ENCODE measurements at regions not wholly inside any gene's neighbourhood (a gene's known extent, or its start where the extent isn't known, plus 50 kb on each side); places are given as distances from the start of the nearest gene placed in this dataset.

DNA sequence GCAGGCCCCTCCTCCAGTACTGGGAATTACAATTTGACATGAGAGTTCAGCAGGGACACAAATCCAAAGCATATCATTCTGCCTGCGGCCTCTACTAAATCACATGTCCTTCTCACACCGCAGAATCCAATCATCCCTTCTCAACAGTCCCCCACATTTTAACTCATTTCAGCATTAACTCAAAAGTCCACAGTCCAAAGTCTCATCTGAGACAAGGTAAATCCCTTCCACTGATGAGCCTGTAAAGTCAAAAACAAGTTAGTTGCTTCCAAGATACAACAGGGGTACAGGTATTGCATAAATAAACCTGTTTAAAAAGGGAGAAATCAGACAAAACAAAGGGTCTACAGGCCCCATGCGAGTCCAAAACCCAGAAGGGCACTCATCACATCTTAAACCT, 64.0 kb downstream of the EBNA1BP2 start:
- intact Hi-C loops (cut with micrococcal nuclease) = no loop called here
- Histone ChIP-seq H3K27ac (ENCODE audit: low read depth, low read length) (no peak overlapping the region), H3K4me1 (ENCODE audit: control insufficient read depth in 1 of 2, insufficient read depth in 2 of 2, low read length in 2 of 2) (no peaks in the 10 kb centered on the region), H3K4me3 (replicated peaks in 1 of 2; ENCODE audit: low read depth in 1 of 2, low read length in 2 of 2) (no peak overlapping the region), H3K9me3 (ENCODE audit: control insufficient read depth in 1 of 2, insufficient read depth in 1 of 2, low read depth in 1 of 2, low read length in 2 of 2) (no peaks in the 10 kb centered on the region; a peak in 1 of 4 replicates), H3K27me3 (ENCODE audit: insufficient read depth, low read length) (no peaks in the 10 kb centered on the region), H3K9ac (ENCODE audit: low read length) (no peak overlapping the region), H3K79me2 (ENCODE audit: insufficient read depth, low read length) (no peaks in the 10 kb centered on the region), H2AFZ (ENCODE audit: low read depth, low read length, poor library complexity, severe bottlenecking) (no peak overlapping the region), H4K20me1 (ENCODE audit: insufficient read depth) (no peaks in the 10 kb centered on the region), H3K36me3 (ENCODE audit: control insufficient read depth in 1 of 2, insufficient read depth in 2 of 2, low read length in 2 of 2) (no peaks in the 10 kb centered on the region), H3K4me2 (ENCODE audit: low read length) (no peak overlapping the region), H3K9me2 (ENCODE audit: insufficient read depth) (no peaks in the 10 kb centered on the region)
- ChIA-PET RAD21 (ENCODE audit: low non-redundant PET in 1 of 2, low total read pairs in 2 of 2, uncharacterized antibody in 2 of 2, unreplicated experiment in 2 of 2) (no interaction called here), CTCF (no interaction called here), POLR2A (no interaction called here)
- no TSS peak for BruUV-seq (replicated peaks)
- no peak for TF ChIP-seq EZH2 (IDR thresholded peaks at IDR 0.05)
- TF ChIP-seq, protein P1, sequence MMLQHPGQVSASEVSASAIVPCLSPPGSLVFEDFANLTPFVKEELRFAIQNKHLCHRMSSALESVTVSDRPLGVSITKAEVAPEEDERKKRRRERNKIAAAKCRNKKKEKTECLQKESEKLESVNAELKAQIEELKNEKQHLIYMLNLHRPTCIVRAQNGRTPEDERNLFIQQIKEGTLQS (IDR thresholded peaks at IDR 0.05) = no peak
- DNase-seq (ENCODE audit: low read depth, low spot score) (no peak), ATAC-seq (no peak)

DNA sequence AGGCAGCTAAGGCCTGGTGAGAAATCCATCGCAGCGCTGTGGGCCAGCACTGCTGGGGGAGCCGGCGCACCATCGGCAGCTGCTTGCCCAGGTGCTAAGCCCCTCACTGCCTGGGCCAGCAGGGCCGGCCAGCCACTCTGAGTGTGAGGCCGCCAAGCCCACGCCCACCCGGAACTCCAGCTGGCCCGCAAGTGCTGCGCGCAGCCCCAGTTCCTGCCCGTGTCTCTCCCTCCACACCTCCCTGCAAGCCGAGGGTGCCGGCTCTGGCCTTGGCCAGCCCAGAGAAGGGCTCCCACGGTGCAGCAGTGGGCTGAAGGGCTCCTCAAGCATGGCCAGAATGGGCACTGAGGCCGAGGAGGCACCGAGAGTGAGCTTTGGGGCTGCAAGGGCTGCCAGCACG, 64.4 kb downstream of the EBNA1BP2 start:
- no peak overlapping the region for H2AFZ ChIP-seq (ENCODE audit: low read depth, low read length, poor library complexity, severe bottlenecking)
- ChIA-PET CTCF (no interaction called here), POLR2A (no interaction called here), RAD21 (ENCODE audit: low non-redundant PET in 1 of 2, low total read pairs in 2 of 2, uncharacterized antibody in 2 of 2, unreplicated experiment in 2 of 2) (no interaction called here)
- no peaks in the 10 kb centered on the region for H3K36me3 ChIP-seq (ENCODE audit: control insufficient read depth in 1 of 2, insufficient read depth in 2 of 2, low read length in 2 of 2)
- H3K4me3 ChIP-seq (replicated peaks in 1 of 2; ENCODE audit: low read depth in 1 of 2, low read length in 2 of 2) = no peak overlapping the region
- no TSS peak for BruUV-seq (replicated peaks)
- no peak overlapping the region for H3K4me2 ChIP-seq (ENCODE audit: low read length)
- intact Hi-C loops (cut with micrococcal nuclease) = no loop called here
- no peak overlapping the region for H3K27ac ChIP-seq (ENCODE audit: low read depth, low read length)
- H3K9ac ChIP-seq (ENCODE audit: low read length) = no peak overlapping the region
- DNase-seq (ENCODE audit: low read depth, low spot score) (no peak), ATAC-seq (no peak)
- no peaks in the 10 kb centered on the region; a peak in 1 of 4 replicates for H3K9me3 ChIP-seq (ENCODE audit: control insufficient read depth in 1 of 2, insufficient read depth in 1 of 2, low read depth in 1 of 2, low read length in 2 of 2)
- no peaks in the 10 kb centered on the region for H3K79me2 ChIP-seq (ENCODE audit: insufficient read depth, low read length)
- H3K9me2 ChIP-seq (ENCODE audit: insufficient read depth) = no peaks in the 10 kb centered on the region
- H3K4me1 ChIP-seq (ENCODE audit: control insufficient read depth in 1 of 2, insufficient read depth in 2 of 2, low read length in 2 of 2) = no peaks in the 10 kb centered on the region
- H3K27me3 ChIP-seq (ENCODE audit: insufficient read depth, low read length) = no peaks in the 10 kb centered on the region
- H4K20me1 ChIP-seq (ENCODE audit: insufficient read depth) = no peaks in the 10 kb centered on the region
- TF ChIP-seq, protein P2, sequence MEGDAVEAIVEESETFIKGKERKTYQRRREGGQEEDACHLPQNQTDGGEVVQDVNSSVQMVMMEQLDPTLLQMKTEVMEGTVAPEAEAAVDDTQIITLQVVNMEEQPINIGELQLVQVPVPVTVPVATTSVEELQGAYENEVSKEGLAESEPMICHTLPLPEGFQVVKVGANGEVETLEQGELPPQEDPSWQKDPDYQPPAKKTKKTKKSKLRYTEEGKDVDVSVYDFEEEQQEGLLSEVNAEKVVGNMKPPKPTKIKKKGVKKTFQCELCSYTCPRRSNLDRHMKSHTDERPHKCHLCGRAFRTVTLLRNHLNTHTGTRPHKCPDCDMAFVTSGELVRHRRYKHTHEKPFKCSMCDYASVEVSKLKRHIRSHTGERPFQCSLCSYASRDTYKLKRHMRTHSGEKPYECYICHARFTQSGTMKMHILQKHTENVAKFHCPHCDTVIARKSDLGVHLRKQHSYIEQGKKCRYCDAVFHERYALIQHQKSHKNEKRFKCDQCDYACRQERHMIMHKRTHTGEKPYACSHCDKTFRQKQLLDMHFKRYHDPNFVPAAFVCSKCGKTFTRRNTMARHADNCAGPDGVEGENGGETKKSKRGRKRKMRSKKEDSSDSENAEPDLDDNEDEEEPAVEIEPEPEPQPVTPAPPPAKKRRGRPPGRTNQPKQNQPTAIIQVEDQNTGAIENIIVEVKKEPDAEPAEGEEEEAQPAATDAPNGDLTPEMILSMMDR (IDR thresholded peaks at IDR 0.05 in 2 of 3, conservative IDR thresholded peaks at IDR 0.05 in 1 of 3; ENCODE audit: borderline replicate concordance in 1 of 3, insufficient read depth in 1 of 3, low read depth in 2 of 3, low read length in 2 of 3) = no peak
- TF ChIP-seq TCF7L2 (IDR thresholded peaks at IDR 0.05; ENCODE audit: borderline replicate concordance, extremely low read depth, insufficient read depth, insufficient read length) = no peak
- TF ChIP-seq EZH2phosphoT487 (IDR thresholded peaks at IDR 0.05; ENCODE audit: borderline replicate concordance) = no peak
- TF ChIP-seq SP1 (IDR thresholded peaks at IDR 0.05; ENCODE audit: low read depth) = no peak
- no peak for TF ChIP-seq EZH2 (IDR thresholded peaks at IDR 0.05)
- TF ChIP-seq ZNF274 (IDR thresholded peaks at IDR 0.05; ENCODE audit: low read depth, low read length) = no peak
- TF ChIP-seq CBX3 (IDR thresholded peaks at IDR 0.05; ENCODE audit: low read depth) = no peak
- TF ChIP-seq, protein P3, sequence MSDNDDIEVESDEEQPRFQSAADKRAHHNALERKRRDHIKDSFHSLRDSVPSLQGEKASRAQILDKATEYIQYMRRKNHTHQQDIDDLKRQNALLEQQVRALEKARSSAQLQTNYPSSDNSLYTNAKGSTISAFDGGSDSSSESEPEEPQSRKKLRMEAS (IDR thresholded peaks at IDR 0.05) = no peak
- TF ChIP-seq JUND (IDR thresholded peaks at IDR 0.05) = no peak
- no peak for TF ChIP-seq ZFX (IDR thresholded peaks at IDR 0.05)
- TF ChIP-seq SRF (IDR thresholded peaks at IDR 0.05; ENCODE audit: low read depth) = no peak
- TF ChIP-seq ELF1 (IDR thresholded peaks at IDR 0.05; ENCODE audit: borderline replicate concordance, low read depth) = no peak
- TF ChIP-seq, protein P4, sequence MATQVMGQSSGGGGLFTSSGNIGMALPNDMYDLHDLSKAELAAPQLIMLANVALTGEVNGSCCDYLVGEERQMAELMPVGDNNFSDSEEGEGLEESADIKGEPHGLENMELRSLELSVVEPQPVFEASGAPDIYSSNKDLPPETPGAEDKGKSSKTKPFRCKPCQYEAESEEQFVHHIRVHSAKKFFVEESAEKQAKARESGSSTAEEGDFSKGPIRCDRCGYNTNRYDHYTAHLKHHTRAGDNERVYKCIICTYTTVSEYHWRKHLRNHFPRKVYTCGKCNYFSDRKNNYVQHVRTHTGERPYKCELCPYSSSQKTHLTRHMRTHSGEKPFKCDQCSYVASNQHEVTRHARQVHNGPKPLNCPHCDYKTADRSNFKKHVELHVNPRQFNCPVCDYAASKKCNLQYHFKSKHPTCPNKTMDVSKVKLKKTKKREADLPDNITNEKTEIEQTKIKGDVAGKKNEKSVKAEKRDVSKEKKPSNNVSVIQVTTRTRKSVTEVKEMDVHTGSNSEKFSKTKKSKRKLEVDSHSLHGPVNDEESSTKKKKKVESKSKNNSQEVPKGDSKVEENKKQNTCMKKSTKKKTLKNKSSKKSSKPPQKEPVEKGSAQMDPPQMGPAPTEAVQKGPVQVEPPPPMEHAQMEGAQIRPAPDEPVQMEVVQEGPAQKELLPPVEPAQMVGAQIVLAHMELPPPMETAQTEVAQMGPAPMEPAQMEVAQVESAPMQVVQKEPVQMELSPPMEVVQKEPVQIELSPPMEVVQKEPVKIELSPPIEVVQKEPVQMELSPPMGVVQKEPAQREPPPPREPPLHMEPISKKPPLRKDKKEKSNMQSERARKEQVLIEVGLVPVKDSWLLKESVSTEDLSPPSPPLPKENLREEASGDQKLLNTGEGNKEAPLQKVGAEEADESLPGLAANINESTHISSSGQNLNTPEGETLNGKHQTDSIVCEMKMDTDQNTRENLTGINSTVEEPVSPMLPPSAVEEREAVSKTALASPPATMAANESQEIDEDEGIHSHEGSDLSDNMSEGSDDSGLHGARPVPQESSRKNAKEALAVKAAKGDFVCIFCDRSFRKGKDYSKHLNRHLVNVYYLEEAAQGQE (IDR thresholded peaks at IDR 0.05; ENCODE audit: low read depth) = no peak

Data from HCT116 (cell line).